Skeletal muscle satellite cell (primary cell): ENCODE measurements at regions not wholly inside any gene's neighbourhood (a gene's known extent, or its start where the extent isn't known, plus 50 kb on each side); places are given as distances from the start of the nearest gene placed in this dataset.
"Not testable (repeated sequence)": the region's sequence is repeated elsewhere in the genome, so short reads cannot be mapped to it uniquely, and the experiment has no call there.

ENCODE experiments used
- H3K27me3 ChIP-seq: 2 replicates; pipeline ENCODE4 v1.7.0; 2013; ENCODE audit warnings: low read length; ENCODE audit not compliant: control insufficient read depth, insufficient read depth
- H3K36me3 ChIP-seq: 2 replicates; pipeline ENCODE4 v1.7.0; 2013; ENCODE audit warnings: mild to moderate bottlenecking, control low read depth, low read length; ENCODE audit not compliant: insufficient read depth
- H3K4me1 ChIP-seq: 2 replicates; pipeline ENCODE4 v1.7.0; 2013; ENCODE audit warnings: low read length; ENCODE audit not compliant: control insufficient read depth, insufficient read depth
- H3K4me2 ChIP-seq: 2 replicates; pipeline ENCODE4 v1.7.0; 2013; ENCODE audit warnings: mild to moderate bottlenecking, low read length
- H3K4me3 ChIP-seq: 2 replicates; pipeline ENCODE4 v1.7.0; 2013; ENCODE audit warnings: low read length
- H3K9ac ChIP-seq: 2 replicates; pipeline ENCODE4 v1.7.0; 2013; ENCODE audit warnings: mild to moderate bottlenecking, low read depth, low read length, moderate library complexity
- H3K9me3 ChIP-seq: replicated peaks from 2 replicates; pipeline ENCODE4 v1.7.0; 2013; ENCODE audit warnings: mild to moderate bottlenecking, control low read depth, low read length

- H3K27me3 ChIP-seq = no peaks in the 10 kb centered on the region
- H3K36me3 ChIP-seq = no peaks in the 10 kb centered on the region
- H3K4me1 ChIP-seq = no peaks in the 10 kb centered on the region
- H3K9me3 ChIP-seq = no peaks in the 10 kb centered on the region
- no peak overlapping the region for H3K4me3 ChIP-seq
- H3K4me2 ChIP-seq = no peak overlapping the region
- no peak overlapping the region for H3K9ac ChIP-seq
Observed at GRCh38 chr4:92012899-92013867, 290.6 kb upstream of the GRID2 start.

GRCh38 chr4:92014067-92014466, 289.7 kb upstream of the GRID2 start:
- H3K4me2 ChIP-seq = no peak overlapping the region

GRCh38 chr4:92021203-92021602, 282.6 kb upstream of the GRID2 start:
- no peak overlapping the region for H3K4me2 ChIP-seq

More at GRCh38 chr4:92014067-92014466, 289.7 kb upstream of the GRID2 start:
- H3K9me3 ChIP-seq = no peaks in the 10 kb centered on the region
- no peaks in the 10 kb centered on the region for H3K36me3 ChIP-seq
- H3K4me1 ChIP-seq = no peaks in the 10 kb centered on the region
- no peak overlapping the region for H3K4me3 ChIP-seq
- no peaks in the 10 kb centered on the region for H3K27me3 ChIP-seq
- H3K9ac ChIP-seq = no peak overlapping the region

GRCh38 chr4:92021788-92022187, 282.0 kb upstream of the GRID2 start:
- Histone ChIP-seq H3K4me3 (no peak overlapping the region), H3K4me1 (no peaks in the 10 kb centered on the region), H3K9ac (no peak overlapping the region), H3K4me2 (no peak overlapping the region), H3K27me3 (no peaks in the 10 kb centered on the region), H3K36me3 (no peaks in the 10 kb centered on the region), H3K9me3 (no peaks in the 10 kb centered on the region)

More at GRCh38 chr4:92021203-92021602, 282.6 kb upstream of the GRID2 start:
- Histone ChIP-seq H3K27me3 (no peaks in the 10 kb centered on the region), H3K4me1 (no peaks in the 10 kb centered on the region), H3K4me3 (no peak overlapping the region), H3K36me3 (no peaks in the 10 kb centered on the region), H3K9me3 (no peaks in the 10 kb centered on the region), H3K9ac (no peak overlapping the region)

GRCh38 chr4:92028830-92029229, 274.9 kb upstream of the GRID2 start:
- not testable (repeated sequence) for H3K9me3 ChIP-seq, H3K4me1 ChIP-seq, H3K4me2 ChIP-seq, H3K9ac ChIP-seq, H3K36me3 ChIP-seq, H3K27me3 ChIP-seq, H3K4me3 ChIP-seq

GRCh38 chr4:92031825-92032224, 271.9 kb upstream of the GRID2 start:
- H3K27me3 ChIP-seq = no peaks in the 10 kb centered on the region
- no peak overlapping the region for H3K4me3 ChIP-seq
- H3K4me1 ChIP-seq = no peaks in the 10 kb centered on the region
- no peaks in the 10 kb centered on the region for H3K9me3 ChIP-seq
- no peak overlapping the region for H3K4me2 ChIP-seq
- H3K36me3 ChIP-seq = no peaks in the 10 kb centered on the region
- H3K9ac ChIP-seq = no peak overlapping the region

GRCh38 chr4:92035666-92036065, 268.1 kb upstream of the GRID2 start:
- no peak overlapping the region for H3K4me2 ChIP-seq
- no peak overlapping the region for H3K9ac ChIP-seq
- H3K9me3 ChIP-seq = no peaks in the 10 kb centered on the region
- H3K4me3 ChIP-seq = no peak overlapping the region
- no peaks in the 10 kb centered on the region for H3K27me3 ChIP-seq
- no peaks in the 10 kb centered on the region for H3K4me1 ChIP-seq
- no peaks in the 10 kb centered on the region for H3K36me3 ChIP-seq

GRCh38 chr4:92045718-92046117, 258.0 kb upstream of the GRID2 start:
- Histone ChIP-seq H3K9ac (no peak overlapping the region), H3K4me2 (no peak overlapping the region), H3K27me3 (no peaks in the 10 kb centered on the region), H3K36me3 (no peaks in the 10 kb centered on the region), H3K4me1 (no peaks in the 10 kb centered on the region), H3K4me3 (no peak overlapping the region), H3K9me3 (peaks cover 8% of the 10 kb centered on the region)

GRCh38 chr4:92047209-92047875, 256.4 kb upstream of the GRID2 start:
- H3K4me3 ChIP-seq = no peak overlapping the region

GRCh38 chr4:92050875-92051274, 252.9 kb upstream of the GRID2 start:
- H3K4me1 ChIP-seq = no peaks in the 10 kb centered on the region
- no peak overlapping the region for H3K9ac ChIP-seq
- peaks cover 11% of the 10 kb centered on the region for H3K9me3 ChIP-seq
- H3K4me2 ChIP-seq = no peak overlapping the region
- H3K36me3 ChIP-seq = no peaks in the 10 kb centered on the region
- H3K4me3 ChIP-seq = no peak overlapping the region
- H3K27me3 ChIP-seq = no peaks in the 10 kb centered on the region

More at GRCh38 chr4:92047209-92047875, 256.4 kb upstream of the GRID2 start:
- Histone ChIP-seq H3K27me3 (no peaks in the 10 kb centered on the region), H3K9me3 (peaks cover 11% of the 10 kb centered on the region), H3K4me1 (no peaks in the 10 kb centered on the region), H3K4me2 (no peak overlapping the region), H3K9ac (no peak overlapping the region), H3K36me3 (no peaks in the 10 kb centered on the region)

- Histone ChIP-seq H3K4me3 (no peak overlapping the region), H3K9ac (no peak overlapping the region), H3K9me3 (no peaks in the 10 kb centered on the region), H3K4me1 (no peaks in the 10 kb centered on the region), H3K36me3 (no peaks in the 10 kb centered on the region), H3K27me3 (no peaks in the 10 kb centered on the region), H3K4me2 (no peak overlapping the region)
Observed at GRCh38 chr4:92059615-92060014, 244.2 kb upstream of the GRID2 start.
